ENCODE measurements at regions not wholly inside any gene's neighbourhood (a gene's known extent, or its start where the extent isn't known, plus 50 kb on each side); places are given as distances from the start of the nearest gene placed in this dataset.

- TF ChIP-seq CTCF (IDR thresholded peaks at IDR 0.05) (no peak), POLR2AphosphoS5 (IDR thresholded peaks at IDR 0.05) (peak; percentile 88)
These were observed 380.7 kb downstream of the SEC16B start for GRCh38 chr1:177589166-177589565.
